H1 (cell line): ENCODE measurements at regions not wholly inside any gene's neighbourhood (a gene's known extent, or its start where the extent isn't known, plus 50 kb on each side); places are given as distances from the start of the nearest gene placed in this dataset.

ENCODE experiments used
- CTCF ChIA-PET: fragments of 300-600 bp; sonication (Branson Sonifier 250); formaldehyde crosslinking; loops from one replicate; lab custom pipeline; 2021; ENCODE audit not compliant: partially characterized antibody; lab: Charles Lee
- POLR2A ChIA-PET: fragments of 300-600 bp; sonication (Branson Sonifier 250); formaldehyde crosslinking; loops from one replicate; lab custom pipeline; 2021; ENCODE audit warnings: inconsistent platforms; ENCODE audit not compliant: partially characterized antibody; lab: Charles Lee
- DNase-seq, 2 experiments: peaks; one replicate each; pipeline versions ENCODE4 v3.0.0 to v3.0.0-alpha.2; 2010 to 2022; ENCODE audit warnings: low spot score in 2 of 2, low read depth in 1 of 2, mixed read lengths in 1 of 2
- FAIRE-seq: peaks from 2 replicates; lab custom pipeline; 2011; peaks lifted over from hg19 to GRCh38; lab: Jason Lieb, UNC
- H2AFZ ChIP-seq: 2 replicates; pipeline ENCODE4 v1.8.1; 2012; ENCODE audit warnings: low read length, inconsistent platforms
- H2AK5ac ChIP-seq: 2 replicates; pipeline ENCODE4 v1.6.1; 2013; ENCODE audit warnings: low read depth, low read length
- H2BK120ac ChIP-seq: replicated peaks from 2 replicates; pipeline ENCODE3; 2013; ENCODE audit warnings: low read depth, low read length, inconsistent platforms
- H2BK12ac ChIP-seq: 2 replicates; pipeline ENCODE4 v1.6.1; 2013; ENCODE audit warnings: low read depth, low read length
- H2BK15ac ChIP-seq: 2 replicates; pipeline ENCODE4 v1.6.1; 2013; ENCODE audit warnings: low read length
- H2BK20ac ChIP-seq: 2 replicates; pipeline ENCODE4 v1.6.1; 2013; ENCODE audit warnings: low read length
- H2BK5ac ChIP-seq: 2 replicates; pipeline ENCODE4 v1.6.1; 2013; ENCODE audit warnings: low read depth, low read length
- H3K14ac ChIP-seq: 2 replicates; pipeline ENCODE4 v1.6.1; 2013; ENCODE audit warnings: inconsistent platforms; ENCODE audit not compliant: insufficient read length
- H3K18ac ChIP-seq: 2 replicates; pipeline ENCODE4 v1.6.1; 2013; ENCODE audit warnings: low read length; ENCODE audit errors: extremely low read depth
- H3K23ac ChIP-seq: 2 replicates; pipeline ENCODE4 v1.6.1; 2013; ENCODE audit warnings: inconsistent platforms; ENCODE audit not compliant: insufficient read length
- H3K23me2 ChIP-seq: 2 replicates; pipeline ENCODE4 v1.6.1; 2013; ENCODE audit warnings: low read depth, low read length
- H3K27ac ChIP-seq: 2 replicates; pipeline ENCODE4 v1.6.1; 2011; ENCODE audit warnings: low read depth, low read length, inconsistent platforms
- H3K27me3 ChIP-seq, 4 experiments: replicated peaks in 1 of 4; 1 replicate in 1 of 4; 2 replicates in 3 of 4; pipeline versions ENCODE4 v1.6.1 to v1.8.1; 2011 to 2013; ENCODE audit warnings: low read length in 3 of 4, mild to moderate bottlenecking in 3 of 4, inconsistent platforms in 2 of 4, mixed read lengths in 2 of 4, moderate library complexity in 1 of 4; ENCODE audit not compliant: control insufficient read depth in 3 of 4, insufficient read depth in 3 of 4; ENCODE audit errors: extremely low read depth in 1 of 4
- H3K36me3 ChIP-seq, 4 experiments: 2 replicates each; pipeline versions ENCODE4 v1.6.1 to v1.8.1; 2011 to 2013; ENCODE audit warnings: mild to moderate bottlenecking in 4 of 4, low read length in 3 of 4, moderate library complexity in 2 of 4, control low read depth in 1 of 4, inconsistent platforms in 1 of 4; ENCODE audit not compliant: insufficient read depth in 4 of 4, control insufficient read depth in 2 of 4
- H3K4ac ChIP-seq: replicated peaks from 2 replicates; pipeline ENCODE3; 2013; ENCODE audit warnings: low read length, low read depth, mixed read lengths, inconsistent platforms; ENCODE audit not compliant: insufficient read length
- H3K4me1 ChIP-seq, 4 experiments: replicated peaks in 1 of 4; 1 replicate in 1 of 4; 2 replicates in 3 of 4; pipeline versions ENCODE4 v1.6.1 to v1.8.1; 2011 to 2013; ENCODE audit warnings: low read length in 3 of 4, inconsistent platforms in 2 of 4, mixed read lengths in 1 of 4; ENCODE audit not compliant: insufficient read depth in 4 of 4, control insufficient read depth in 3 of 4
- H3K4me2 ChIP-seq, 2 experiments: 2 replicates each; pipeline versions ENCODE4 v1.6.1 to v1.8.1; 2011 to 2013; ENCODE audit warnings: low read depth in 2 of 2, low read length in 2 of 2, control low read depth in 1 of 2, inconsistent platforms in 1 of 2, mild to moderate bottlenecking in 1 of 2; ENCODE audit not compliant: insufficient read depth in 1 of 2
- H3K4me3 ChIP-seq, 4 experiments: fragments of 200-600, 300-600 bp in 1 of 4; sonication (generic), shearing (Covaris generic), sonication (Bioruptor Twin) in 1 of 4; 2 replicates each; pipeline versions ENCODE4 v1.5.1 to v1.8.1; 2011 to 2016; ENCODE audit warnings: low read length in 4 of 4, low read depth in 3 of 4, control low read depth in 2 of 4, inconsistent platforms in 2 of 4, mild to moderate bottlenecking in 2 of 4, mixed read lengths in 1 of 4, moderate library complexity in 1 of 4; ENCODE audit not compliant: insufficient read depth in 2 of 4; ENCODE audit errors: extremely low read depth in 1 of 4
- H3K56ac ChIP-seq: replicated peaks from 2 replicates; pipeline ENCODE3; 2013; ENCODE audit warnings: low read depth, mild to moderate bottlenecking, mixed read lengths, low read length, inconsistent platforms; ENCODE audit not compliant: insufficient read length
- H3K79me1 ChIP-seq: 2 replicates; pipeline ENCODE4 v1.6.1; 2013; ENCODE audit warnings: low read depth, low read length, control low read depth
- H3K79me2 ChIP-seq, 2 experiments: 2 replicates each; pipeline versions ENCODE4 v1.6.1 to v1.8.1; 2012 to 2013; ENCODE audit warnings: low read length in 2 of 2, mild to moderate bottlenecking in 2 of 2, inconsistent platforms in 1 of 2; ENCODE audit not compliant: insufficient read depth in 2 of 2, control insufficient read depth in 1 of 2
- H3K9ac ChIP-seq, 4 experiments: replicated peaks in 1 of 4; 1 replicate in 1 of 4; 2 replicates in 3 of 4; pipeline versions ENCODE4 v1.6.1 to v1.8.1; 2011 to 2013; ENCODE audit warnings: low read depth in 3 of 4, low read length in 3 of 4, control low read depth in 2 of 4, mild to moderate bottlenecking in 2 of 4, moderate library complexity in 2 of 4, inconsistent platforms in 1 of 4; ENCODE audit errors: extremely low read depth in 1 of 4
- H3K9me3 ChIP-seq, 2 experiments: 2 replicates each; pipeline versions ENCODE4 v1.6.1 to v1.8.1; 2012 to 2013; ENCODE audit warnings: mild to moderate bottlenecking in 2 of 2, moderate library complexity in 2 of 2, control low read depth in 1 of 2, inconsistent platforms in 1 of 2, low read depth in 1 of 2, low read length in 1 of 2, mixed read lengths in 1 of 2; ENCODE audit not compliant: insufficient read depth in 2 of 2
- H4K20me1 ChIP-seq, 2 experiments: replicated peaks in 1 of 2; 2 replicates each; pipeline versions ENCODE3 to v1.8.1; 2011 to 2013; ENCODE audit warnings: inconsistent platforms in 2 of 2, low read length in 2 of 2, mild to moderate bottlenecking in 1 of 2; ENCODE audit not compliant: insufficient read depth in 2 of 2, control insufficient read depth in 1 of 2
- H4K5ac ChIP-seq: 2 replicates; pipeline ENCODE4 v1.6.1; 2013; ENCODE audit warnings: low read length, low read depth, mixed read lengths, inconsistent platforms; ENCODE audit not compliant: insufficient read length
- H4K8ac ChIP-seq: 2 replicates; pipeline ENCODE4 v1.8.0; 2013; ENCODE audit warnings: mild to moderate bottlenecking, moderate library complexity, low read length, inconsistent platforms; ENCODE audit not compliant: insufficient read depth; ENCODE audit errors: extremely low read depth
- H4K91ac ChIP-seq: replicated peaks from 2 replicates; pipeline ENCODE3; 2013; ENCODE audit warnings: low read length, mixed read lengths, inconsistent platforms; ENCODE audit not compliant: insufficient read length
- ASH2L ChIP-seq: fragments of 200-600, 300-600 bp; sonication (generic); IDR thresholded peaks from one replicate; pipeline ENCODE4 v1.7.1; 2017; ENCODE audit warnings: low read length
- CREB1 ChIP-seq: IDR thresholded peaks from 2 replicates; pipeline ENCODE4 v1.6.1; 2012; ENCODE audit warnings: inconsistent platforms
- FOSL1 ChIP-seq: IDR thresholded peaks from 2 replicates; pipeline ENCODE4 v1.6.1; 2011; ENCODE audit warnings: mild to moderate bottlenecking, low read depth, low read length, moderate library complexity; ENCODE audit not compliant: insufficient read depth
- RNF2 ChIP-seq: fragments of 200-900, 300-1000 bp; sonication (generic); IDR thresholded peaks from 2 replicates; pipeline ENCODE4 v1.7.1; 2016; ENCODE audit warnings: borderline replicate concordance, low read depth, mild to moderate bottlenecking, antibody characterized with exemption, low read length; ENCODE audit not compliant: poor library complexity, severe bottlenecking; ENCODE audit errors: missing control alignments
- USF2 ChIP-seq: IDR thresholded peaks from 2 replicates; pipeline ENCODE4 v1.6.1; 2011; ENCODE audit warnings: low read length, improper control_type of control experiment
- ZNF274 ChIP-seq: IDR thresholded peaks from 2 replicates; pipeline ENCODE4 v1.7.0; 2012; ENCODE audit warnings: low read length, borderline replicate concordance; ENCODE audit errors: extremely low read depth
- WGBS, 2 experiments: shearing (Covaris generic) in 1 of 2; methylation state at CpG; one replicate each; pipeline versions ENCODE4 v1.1.6 to v1.1.7; 2013 to 2015; ENCODE audit warnings: low lambda C conversion rate in 2 of 2, mixed read lengths in 2 of 2, inconsistent platforms in 1 of 2, low coverage in 1 of 2, missing lambda C conversion rate in 1 of 2; ENCODE audit not compliant: insufficient replicate concordance in 2 of 2, insufficient coverage in 1 of 2, insufficient read length in 1 of 2; ENCODE audit errors: extremely low coverage in 1 of 2, missing lambda C conversion rate in 1 of 2; 5-methylcytosine and 5-hydroxymethylcytosine counted together

DNA sequence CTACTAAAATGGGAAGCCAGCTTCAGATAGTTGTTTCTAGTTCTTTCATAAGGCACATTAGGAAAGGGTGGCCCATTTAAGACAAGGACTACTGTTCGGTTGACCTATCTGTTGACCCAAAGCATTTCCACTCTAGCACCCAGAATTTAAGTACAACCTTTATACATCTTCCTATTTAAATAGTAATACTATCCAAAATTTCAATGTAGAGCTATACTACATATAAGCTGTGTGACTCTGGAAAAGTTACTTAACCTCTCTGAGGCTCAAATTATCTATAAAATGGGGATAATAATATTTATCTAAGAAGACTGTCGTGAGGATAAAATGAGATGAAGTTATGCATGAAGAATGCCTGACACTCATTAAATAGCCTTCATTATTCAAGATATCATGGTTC is 82.0 kb upstream of the TMEM164 start:
- Histone ChIP-seq H2BK12ac (no peak overlapping the region), H3K23me2 (no peaks in the 10 kb centered on the region), H3K4ac (no peak overlapping the region), H3K4me2 (no peak overlapping the region), H3K36me3 (no peaks in the 10 kb centered on the region), H3K27me3 (no peaks in the 10 kb centered on the region), H3K56ac (no peak overlapping the region), H4K91ac (no peak overlapping the region), H3K79me1 (no peaks in the 10 kb centered on the region), H3K9me3 (no peaks in the 10 kb centered on the region), H2BK120ac (no peak overlapping the region), H2BK20ac (no peak overlapping the region), H2BK15ac (no peak overlapping the region), H3K18ac (no peak overlapping the region), H3K4me3 (no peak overlapping the region), H2AK5ac (no peak overlapping the region), H4K8ac (no peak overlapping the region), H4K20me1 (no peaks in the 10 kb centered on the region), H3K9ac (no peak overlapping the region), H3K4me1 (no peaks in the 10 kb centered on the region), H3K14ac (no peak overlapping the region), H2BK5ac (no peak overlapping the region), H3K27ac (no peak overlapping the region), H3K79me2 (no peaks in the 10 kb centered on the region), H3K23ac (no peak overlapping the region), H4K5ac (no peak overlapping the region), H2AFZ (no peak overlapping the region)
- POLR2A ChIA-PET = no interaction called here
- 82% methylated on average over 2 of the region's 2 CpGs; no CpG with 5 or more reads in 1 of the 2 experiments for WGBS, 2 experiments
- FAIRE-seq (no peak), DNase-seq (no peak)
- TF ChIP-seq USF2 = no peak
- no peak for TF ChIP-seq FOSL1
- TF ChIP-seq CREB1 = no peak
- TF ChIP-seq ASH2L = no peak
- no peak for TF ChIP-seq RNF2
- TF ChIP-seq ZNF274 = no peak
- CTCF ChIA-PET = interaction anchor here (1.1 to 1.7 kb wide), 3 partner anchors 10 to 30 kb away, joined by 3 to 7 read pairs (median 3); no protein-coding TSS in a partner anchor
